ENCODE measurements at regions not wholly inside any gene's neighbourhood (a gene's known extent, or its start where the extent isn't known, plus 50 kb on each side); places are given as distances from the start of the nearest gene placed in this dataset.

GRCh38 chr14:89509891-89510290 lies 92.9 kb upstream of the FOXN3 start:
- TF ChIP-seq CTCF (IDR thresholded peaks at IDR 0.05): no peak
- TF ChIP-seq POLR2A (IDR thresholded peaks at IDR 0.05): no peak

Measured in tibial nerve (tissue), 3 donors.